SH-SY5Y (cell line): ENCODE measurements at regions not wholly inside any gene's neighbourhood (a gene's known extent, or its start where the extent isn't known, plus 50 kb on each side); places are given as distances from the start of the nearest gene placed in this dataset.

Source experiments
- GATA2 ChIP-seq: IDR thresholded peaks from 2 replicates; pipeline ENCODE4 v1.6.1; 2011; ENCODE audit warnings: mild to moderate bottlenecking, low read depth, low read length
- GATA3 ChIP-seq: IDR thresholded peaks from 2 replicates; pipeline ENCODE4 v1.6.1; 2011; ENCODE audit warnings: low read depth, mild to moderate bottlenecking, low read length, moderate library complexity

- TF ChIP-seq GATA2 (no peak), GATA3 (no peak)
Measured at GRCh38 chr7:69213878-69214277, 384.4 kb upstream of the AUTS2 start.
